ENCODE measurements at regions not wholly inside any gene's neighbourhood (a gene's known extent, or its start where the extent isn't known, plus 50 kb on each side); places are given as distances from the start of the nearest gene placed in this dataset.
"Not testable (repeated sequence)": the region's sequence is repeated elsewhere in the genome, so short reads cannot be mapped to it uniquely, and the experiment has no call there.

GRCh38 chr20:28562510-28562898 is 2695.0 kb upstream of the DEFB115 start:
- Histone ChIP-seq H3K27me3 (replicated peaks; ENCODE audit: control insufficient read depth, insufficient read depth, low read length, poor library complexity, severe bottlenecking) (no peaks in the 10 kb centered on the region), H3K9me3 (ENCODE audit: control insufficient read depth, low read length) (no peaks in the 10 kb centered on the region), H3K27ac (ENCODE audit: insufficient read depth, low read length, poor library complexity, severe bottlenecking) (no peak overlapping the region), H3K4me3 (ENCODE audit: insufficient read depth, low read depth, low read length, poor library complexity, severe bottlenecking) (no peak overlapping the region), H3K4me1 (ENCODE audit: control insufficient read depth, insufficient read depth, low read length, poor library complexity, severe bottlenecking) (no peaks in the 10 kb centered on the region), H3K36me3 (ENCODE audit: control insufficient read depth, insufficient read depth, low read length) (peaks cover 3% of the 10 kb centered on the region)
- DNase-seq = no peak

GRCh38 chr20:28562899-28563521 is 2694.5 kb upstream of the DEFB115 start:
- H3K27ac ChIP-seq (ENCODE audit: insufficient read depth, low read length, poor library complexity, severe bottlenecking); H3K9me3 ChIP-seq (ENCODE audit: control insufficient read depth, low read length); H3K4me3 ChIP-seq (ENCODE audit: insufficient read depth, low read depth, low read length, poor library complexity, severe bottlenecking): not testable (repeated sequence)

DNA sequence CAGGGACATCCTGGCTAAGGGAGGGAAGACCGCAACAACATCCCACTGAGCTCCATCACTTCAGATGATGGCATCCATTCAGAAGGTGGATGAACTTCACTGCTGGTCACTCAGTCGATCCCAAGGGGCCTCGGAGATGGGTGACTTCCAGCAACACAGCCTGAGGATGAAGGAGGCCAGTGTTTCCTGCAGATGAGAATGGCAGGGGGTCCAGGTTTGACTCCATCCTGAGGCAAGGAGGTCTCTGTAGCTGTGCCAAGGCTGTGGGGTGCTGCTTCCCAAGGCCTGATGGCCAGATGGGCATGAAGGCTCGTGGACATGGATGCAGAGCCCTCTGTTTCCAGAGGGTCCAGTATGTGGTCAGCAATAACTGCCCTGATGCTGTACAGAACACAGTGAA is 2693.4 kb upstream of the DEFB115 start:
- not testable (repeated sequence) for H3K27me3 ChIP-seq (replicated peaks; ENCODE audit: control insufficient read depth, insufficient read depth, low read length, poor library complexity, severe bottlenecking); H3K9me3 ChIP-seq (ENCODE audit: control insufficient read depth, low read length); H3K4me3 ChIP-seq (ENCODE audit: insufficient read depth, low read depth, low read length, poor library complexity, severe bottlenecking); H3K27ac ChIP-seq (ENCODE audit: insufficient read depth, low read length, poor library complexity, severe bottlenecking); H3K4me1 ChIP-seq (ENCODE audit: control insufficient read depth, insufficient read depth, low read length, poor library complexity, severe bottlenecking); DNase-seq; H3K36me3 ChIP-seq (ENCODE audit: control insufficient read depth, insufficient read depth, low read length)

More at GRCh38 chr20:28562899-28563521, 2694.5 kb upstream of the DEFB115 start:
- H3K36me3 ChIP-seq (ENCODE audit: control insufficient read depth, insufficient read depth, low read length); DNase-seq; H3K27me3 ChIP-seq (replicated peaks; ENCODE audit: control insufficient read depth, insufficient read depth, low read length, poor library complexity, severe bottlenecking); H3K4me1 ChIP-seq (ENCODE audit: control insufficient read depth, insufficient read depth, low read length, poor library complexity, severe bottlenecking): not testable (repeated sequence)

GRCh38 chr20:28564688-28565463 is 2692.6 kb upstream of the DEFB115 start:
- not testable (repeated sequence) for H3K4me3 ChIP-seq (ENCODE audit: insufficient read depth, low read depth, low read length, poor library complexity, severe bottlenecking); H3K27ac ChIP-seq (ENCODE audit: insufficient read depth, low read length, poor library complexity, severe bottlenecking); H3K36me3 ChIP-seq (ENCODE audit: control insufficient read depth, insufficient read depth, low read length)

GRCh38 chr20:28575991-28576390 is 2681.5 kb upstream of the DEFB115 start:
- not testable (repeated sequence) for DNase-seq; H3K9me3 ChIP-seq (ENCODE audit: control insufficient read depth, low read length); H3K36me3 ChIP-seq (ENCODE audit: control insufficient read depth, insufficient read depth, low read length); H3K4me3 ChIP-seq (ENCODE audit: insufficient read depth, low read depth, low read length, poor library complexity, severe bottlenecking); H3K27ac ChIP-seq (ENCODE audit: insufficient read depth, low read length, poor library complexity, severe bottlenecking); H3K4me1 ChIP-seq (ENCODE audit: control insufficient read depth, insufficient read depth, low read length, poor library complexity, severe bottlenecking); H3K27me3 ChIP-seq (replicated peaks; ENCODE audit: control insufficient read depth, insufficient read depth, low read length, poor library complexity, severe bottlenecking)

More at GRCh38 chr20:28564688-28565463, 2692.6 kb upstream of the DEFB115 start:
- not testable (repeated sequence) for H3K27me3 ChIP-seq (replicated peaks; ENCODE audit: control insufficient read depth, insufficient read depth, low read length, poor library complexity, severe bottlenecking); H3K9me3 ChIP-seq (ENCODE audit: control insufficient read depth, low read length); DNase-seq; H3K4me1 ChIP-seq (ENCODE audit: control insufficient read depth, insufficient read depth, low read length, poor library complexity, severe bottlenecking)

- H3K9me3 ChIP-seq (ENCODE audit: control insufficient read depth, low read length); H3K27ac ChIP-seq (ENCODE audit: insufficient read depth, low read length, poor library complexity, severe bottlenecking); H3K4me3 ChIP-seq (ENCODE audit: insufficient read depth, low read depth, low read length, poor library complexity, severe bottlenecking); DNase-seq; H3K27me3 ChIP-seq (replicated peaks; ENCODE audit: control insufficient read depth, insufficient read depth, low read length, poor library complexity, severe bottlenecking); H3K36me3 ChIP-seq (ENCODE audit: control insufficient read depth, insufficient read depth, low read length); H3K4me1 ChIP-seq (ENCODE audit: control insufficient read depth, insufficient read depth, low read length, poor library complexity, severe bottlenecking): not testable (repeated sequence)
Observed at GRCh38 chr20:28591680-28592079, 2665.8 kb upstream of the DEFB115 start.

GRCh38 chr20:28593383-28593782 is 2664.1 kb upstream of the DEFB115 start:
- not testable (repeated sequence) for DNase-seq; H3K36me3 ChIP-seq (ENCODE audit: control insufficient read depth, insufficient read depth, low read length); H3K27ac ChIP-seq (ENCODE audit: insufficient read depth, low read length, poor library complexity, severe bottlenecking); H3K4me3 ChIP-seq (ENCODE audit: insufficient read depth, low read depth, low read length, poor library complexity, severe bottlenecking); H3K4me1 ChIP-seq (ENCODE audit: control insufficient read depth, insufficient read depth, low read length, poor library complexity, severe bottlenecking); H3K9me3 ChIP-seq (ENCODE audit: control insufficient read depth, low read length); H3K27me3 ChIP-seq (replicated peaks; ENCODE audit: control insufficient read depth, insufficient read depth, low read length, poor library complexity, severe bottlenecking)

DNA sequence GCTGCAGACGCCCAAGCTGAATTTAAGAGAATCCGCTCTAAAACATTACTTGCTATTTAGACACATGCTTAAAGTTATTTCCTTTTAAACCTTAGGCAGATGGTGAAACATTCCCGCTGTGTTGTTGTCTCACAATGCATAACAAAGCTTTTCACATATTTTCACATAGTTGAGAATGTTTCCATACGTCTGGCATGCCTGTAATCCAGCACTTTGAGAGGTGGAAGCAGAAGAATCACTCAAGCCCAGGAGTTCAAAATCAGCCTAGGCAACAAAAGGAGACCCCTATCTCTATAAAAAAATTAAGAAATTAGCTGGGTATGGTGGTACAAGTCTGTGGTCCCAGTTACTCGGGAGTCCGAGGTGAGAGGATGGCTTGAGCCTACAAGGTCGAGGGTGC is 2663.0 kb upstream of the DEFB115 start:
- not testable (repeated sequence) for H3K9me3 ChIP-seq (ENCODE audit: control insufficient read depth, low read length); H3K4me1 ChIP-seq (ENCODE audit: control insufficient read depth, insufficient read depth, low read length, poor library complexity, severe bottlenecking); H3K27me3 ChIP-seq (replicated peaks; ENCODE audit: control insufficient read depth, insufficient read depth, low read length, poor library complexity, severe bottlenecking); DNase-seq; H3K27ac ChIP-seq (ENCODE audit: insufficient read depth, low read length, poor library complexity, severe bottlenecking); H3K36me3 ChIP-seq (ENCODE audit: control insufficient read depth, insufficient read depth, low read length); H3K4me3 ChIP-seq (ENCODE audit: insufficient read depth, low read depth, low read length, poor library complexity, severe bottlenecking)

DNA sequence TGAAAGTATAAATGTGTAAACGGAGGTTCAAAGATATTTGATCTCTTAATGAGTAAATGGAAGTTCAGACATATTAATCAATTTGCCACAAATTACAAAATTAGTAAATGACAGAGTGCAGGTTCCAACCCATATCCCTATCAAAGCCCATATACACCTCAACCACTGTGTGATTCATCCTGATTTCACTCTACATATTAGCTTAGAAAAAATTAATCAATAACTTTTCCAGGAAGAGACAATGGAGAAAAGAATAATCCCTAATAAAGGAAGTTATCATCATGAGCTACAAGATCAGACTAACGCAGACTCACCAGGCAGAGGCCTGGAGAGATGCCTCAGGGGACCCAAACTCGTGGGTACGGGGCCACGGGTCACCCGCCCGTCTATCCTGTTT is 2655.5 kb upstream of the DEFB115 start:
- Histone ChIP-seq H3K27ac (ENCODE audit: insufficient read depth, low read length, poor library complexity, severe bottlenecking) (peak overlapping the region; percentile 63), H3K4me3 (ENCODE audit: insufficient read depth, low read depth, low read length, poor library complexity, severe bottlenecking) (peak overlapping the region; percentile 74)
- DNase-seq; H3K36me3 ChIP-seq (ENCODE audit: control insufficient read depth, insufficient read depth, low read length); H3K9me3 ChIP-seq (ENCODE audit: control insufficient read depth, low read length); H3K27me3 ChIP-seq (replicated peaks; ENCODE audit: control insufficient read depth, insufficient read depth, low read length, poor library complexity, severe bottlenecking); H3K4me1 ChIP-seq (ENCODE audit: control insufficient read depth, insufficient read depth, low read length, poor library complexity, severe bottlenecking): not testable (repeated sequence)

DNA sequence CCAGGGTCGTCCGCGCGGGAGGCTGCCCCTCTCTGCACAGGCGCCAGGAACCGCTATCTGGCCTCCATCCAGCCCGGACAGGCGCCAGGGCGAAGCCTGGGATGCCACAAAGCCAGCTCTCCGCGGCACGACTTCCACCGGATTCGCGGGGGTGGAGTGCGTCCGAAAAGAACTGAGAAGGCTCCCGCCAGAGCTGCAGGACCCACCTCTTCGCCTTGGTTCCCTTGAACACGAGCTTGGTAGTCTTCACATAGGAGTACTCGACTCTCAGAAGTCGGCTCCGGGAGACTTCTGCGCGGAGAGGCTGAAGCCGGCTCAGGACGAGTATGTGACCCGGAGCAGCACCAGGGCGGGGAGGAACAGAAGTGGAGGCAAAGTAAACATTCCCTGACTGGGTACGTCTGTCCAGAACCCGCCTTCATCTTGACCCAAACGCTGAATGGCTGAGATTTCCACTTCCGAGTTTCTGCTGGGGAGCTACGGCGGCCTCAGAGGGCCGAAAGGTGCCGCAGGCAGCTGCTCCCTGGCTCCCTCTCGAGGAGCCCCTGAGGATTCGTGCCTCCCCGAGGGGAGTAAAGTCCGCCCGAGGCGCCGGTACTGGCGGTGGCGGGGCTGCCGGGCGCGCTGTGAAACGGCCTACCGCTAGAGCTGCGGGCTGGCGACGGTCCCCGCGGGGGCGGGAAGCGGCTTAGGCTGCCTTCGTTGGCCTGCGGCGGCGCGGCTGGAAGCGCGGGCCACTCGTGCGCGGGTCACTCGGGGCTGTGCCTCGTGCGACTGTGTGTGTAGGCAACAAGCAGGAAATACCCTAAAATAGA is 2654.9 kb upstream of the DEFB115 start:
- not testable (repeated sequence) for H3K36me3 ChIP-seq (ENCODE audit: control insufficient read depth, insufficient read depth, low read length); H3K27me3 ChIP-seq (replicated peaks; ENCODE audit: control insufficient read depth, insufficient read depth, low read length, poor library complexity, severe bottlenecking); H3K4me1 ChIP-seq (ENCODE audit: control insufficient read depth, insufficient read depth, low read length, poor library complexity, severe bottlenecking); H3K9me3 ChIP-seq (ENCODE audit: control insufficient read depth, low read length)
- peak overlapping the region; percentile 63 for H3K27ac ChIP-seq (ENCODE audit: insufficient read depth, low read length, poor library complexity, severe bottlenecking)
- peak overlapping the region; percentile 74 for H3K4me3 ChIP-seq (ENCODE audit: insufficient read depth, low read depth, low read length, poor library complexity, severe bottlenecking)
- DNase-seq = peak; percentile 55 to 73 (median 69)

Data from effector memory CD4-positive, alpha-beta T cell (primary cell).